C4-2B (cell line): ENCODE measurements at regions not wholly inside any gene's neighbourhood (a gene's known extent, or its start where the extent isn't known, plus 50 kb on each side); places are given as distances from the start of the nearest gene placed in this dataset.

ENCODE experiments used
- H3K27ac ChIP-seq: fragments of 450-650 bp; 2 replicates; pipeline ENCODE4 v1.5.1; 2017
- CTCF ChIP-seq: fragments of 450-650 bp; conservative IDR thresholded peaks from 2 replicates; pipeline ENCODE4 v1.5.1; 2017; ENCODE audit warnings: mild to moderate bottlenecking
- ZFX ChIP-seq: fragments of 450-650 bp; IDR thresholded peaks from 2 replicates; pipeline ENCODE4 v1.6.1; 2017

DNA sequence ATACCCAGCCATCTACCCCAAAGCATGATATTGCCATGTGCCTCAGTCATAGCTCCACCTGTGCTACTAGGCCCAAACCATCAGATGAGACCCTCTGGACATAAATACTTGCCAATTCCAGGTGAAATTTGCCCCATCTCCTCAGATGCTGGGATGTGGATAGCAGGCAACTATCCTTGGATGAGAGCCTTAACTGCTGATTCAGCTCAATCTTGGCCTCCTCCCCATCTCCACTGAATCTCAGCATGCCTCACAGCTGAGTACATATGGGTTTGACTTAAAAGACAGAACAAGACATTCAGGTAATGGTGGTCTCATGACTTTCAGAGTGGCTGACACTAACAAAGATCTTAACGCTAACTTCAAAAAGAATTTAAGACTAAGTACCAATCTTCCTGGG is 50.8 kb upstream of the KLHL13 start:
- TF ChIP-seq CTCF = no peak
- no peak for TF ChIP-seq ZFX
- H3K27ac ChIP-seq = no peak overlapping the region

DNA sequence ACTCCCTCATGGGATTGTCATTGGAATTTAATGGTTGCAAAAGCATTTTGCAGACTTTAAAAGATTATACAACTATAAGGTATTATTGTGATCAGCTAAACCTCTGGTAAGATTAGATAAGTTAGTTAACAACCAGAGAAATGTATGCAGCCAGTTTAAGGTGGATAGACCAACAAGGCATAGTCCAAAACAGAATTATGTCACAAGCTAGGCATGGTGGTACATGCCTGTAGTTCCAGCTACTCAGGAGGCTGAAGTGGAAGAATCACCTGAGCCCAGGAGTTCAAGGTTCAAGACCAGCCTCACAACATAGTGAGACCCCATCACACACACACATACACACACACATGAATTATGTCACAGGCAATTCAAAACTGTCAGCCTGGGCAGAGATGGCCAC is 54.7 kb upstream of the KLHL13 start:
- no peak overlapping the region for H3K27ac ChIP-seq
- TF ChIP-seq CTCF = no peak
- no peak for TF ChIP-seq ZFX

GRCh38 chrX:118174516-118175098 is 58.0 kb upstream of the KLHL13 start:
- H3K27ac ChIP-seq = no peak overlapping the region
- TF ChIP-seq CTCF (no peak), ZFX (no peak)

GRCh38 chrX:118177708-118178107 is 61.1 kb upstream of the KLHL13 start:
- H3K27ac ChIP-seq = no peak overlapping the region
- TF ChIP-seq CTCF (no peak), ZFX (no peak)

- no peak overlapping the region for H3K27ac ChIP-seq
- TF ChIP-seq ZFX = no peak
- no peak for TF ChIP-seq CTCF
These were observed 61.8 kb upstream of the KLHL13 start for GRCh38 chrX:118178450-118178849.

GRCh38 chrX:118179161-118179560 is 62.6 kb upstream of the KLHL13 start:
- no peak overlapping the region for H3K27ac ChIP-seq
- TF ChIP-seq ZFX (no peak), CTCF (no peak)

DNA sequence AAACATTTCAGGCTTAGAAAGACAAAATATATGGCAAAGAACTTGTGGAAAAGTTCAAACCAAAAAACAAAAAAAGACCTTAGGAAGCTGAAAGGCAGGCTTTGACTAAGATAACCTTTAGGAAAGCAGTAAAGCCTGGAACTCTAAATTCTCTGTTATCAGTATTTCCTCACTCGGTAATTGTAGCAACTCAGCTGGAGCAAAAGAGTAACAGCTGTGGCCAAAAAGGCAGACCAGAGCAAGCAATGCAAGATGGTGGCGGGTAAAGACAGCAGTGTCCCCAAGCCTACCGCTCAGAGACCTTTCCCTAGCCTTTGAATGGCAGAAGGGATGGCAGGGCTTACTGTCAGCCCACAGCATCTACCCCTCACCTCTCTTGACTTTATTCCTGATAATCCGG is 63.1 kb upstream of the KLHL13 start:
- no peak overlapping the region for H3K27ac ChIP-seq
- TF ChIP-seq ZFX = no peak
- TF ChIP-seq CTCF = no peak
